ENCODE measurements at regions not wholly inside any gene's neighbourhood (a gene's known extent, or its start where the extent isn't known, plus 50 kb on each side); places are given as distances from the start of the nearest gene placed in this dataset.

- no peak for DNase-seq (ENCODE audit: low spot score)
- TF ChIP-seq CTCF (IDR thresholded peaks at IDR 0.05; ENCODE audit: extremely low read depth, insufficient read depth, missing control alignments) = no peak
- in situ Hi-C loops (cut with MboI; ENCODE audit: low pct_unique_long_range_greater_than_20kb, low sequenced_read_pairs, unreplicated experiment) = no loop called here
These were observed 114.0 kb downstream of the SLC38A4 start for GRCh38 chr12:46711756-46712155.

- in situ Hi-C loops (cut with MboI; ENCODE audit: low pct_unique_long_range_greater_than_20kb, low sequenced_read_pairs, unreplicated experiment) = no loop called here
- no peak for DNase-seq (ENCODE audit: low spot score)
These were observed 115.6 kb downstream of the SLC38A4 start for GRCh38 chr12:46710125-46710743.

GRCh38 chr12:46702581-46703344 lies 123.0 kb downstream of the SLC38A4 start:
- in situ Hi-C loops (cut with MboI; ENCODE audit: low pct_unique_long_range_greater_than_20kb, low sequenced_read_pairs, unreplicated experiment) = no loop called here
- no peak for DNase-seq (ENCODE audit: low spot score)
- TF ChIP-seq CTCF (IDR thresholded peaks at IDR 0.05; ENCODE audit: extremely low read depth, insufficient read depth, missing control alignments) = no peak

More at GRCh38 chr12:46710125-46710743, 115.6 kb downstream of the SLC38A4 start:
- TF ChIP-seq CTCF (IDR thresholded peaks at IDR 0.05; ENCODE audit: extremely low read depth, insufficient read depth, missing control alignments) = no peak

GRCh38 chr12:46701356-46701755 lies 124.4 kb downstream of the SLC38A4 start:
- DNase-seq (ENCODE audit: low spot score) = no peak
- in situ Hi-C loops (cut with MboI; ENCODE audit: low pct_unique_long_range_greater_than_20kb, low sequenced_read_pairs, unreplicated experiment) = no loop called here
- TF ChIP-seq CTCF (IDR thresholded peaks at IDR 0.05; ENCODE audit: extremely low read depth, insufficient read depth, missing control alignments) = no peak

- TF ChIP-seq CTCF (IDR thresholded peaks at IDR 0.05; ENCODE audit: extremely low read depth, insufficient read depth, missing control alignments) = no peak
- in situ Hi-C loops (cut with MboI; ENCODE audit: low pct_unique_long_range_greater_than_20kb, low sequenced_read_pairs, unreplicated experiment) = no loop called here
These were observed 125.8 kb downstream of the SLC38A4 start for GRCh38 chr12:46699986-46700385.

GRCh38 chr12:46698003-46698402 lies 127.8 kb downstream of the SLC38A4 start:
- no peak for DNase-seq (ENCODE audit: low spot score)
- no peak for TF ChIP-seq CTCF (IDR thresholded peaks at IDR 0.05; ENCODE audit: extremely low read depth, insufficient read depth, missing control alignments)
- in situ Hi-C loops (cut with MboI; ENCODE audit: low pct_unique_long_range_greater_than_20kb, low sequenced_read_pairs, unreplicated experiment) = no loop called here

More at GRCh38 chr12:46699986-46700385, 125.8 kb downstream of the SLC38A4 start:
- no peak for DNase-seq (ENCODE audit: low spot score)

Measured in GM13977 (cell line).